Ovary (tissue), 7 donors: ENCODE measurements at regions not wholly inside any gene's neighbourhood (a gene's known extent, or its start where the extent isn't known, plus 50 kb on each side); places are given as distances from the start of the nearest gene placed in this dataset.

Experiments used
- DNase-seq, 5 donors: peaks; one replicate each; pipeline ENCODE4 v3.0.0-alpha.2; 2019 to 2020
- H3K27ac ChIP-seq, 2 donors: fragments of 200-600 bp; one replicate each; pipeline versions ENCODE4 v1.5.1 to v1.8.0; 2019 to 2022
- H3K27me3 ChIP-seq: fragments of 200-600 bp; one replicate; pipeline ENCODE4 v1.8.0; 2022
- H3K36me3 ChIP-seq: fragments of 200-600 bp; sonication (generic); one replicate; pipeline ENCODE4 v1.5.1; 2019
- H3K4me1 ChIP-seq: one replicate; pipeline ENCODE4 v1.8.1; 2013; ENCODE audit warnings: mild to moderate bottlenecking, moderate library complexity; ENCODE audit not compliant: insufficient read depth
- H3K4me3 ChIP-seq: fragments of 200-600 bp; sonication (generic); one replicate; pipeline ENCODE4 v1.5.1; 2017
- H3K9me3 ChIP-seq, 2 donors: fragments of 200-600 bp in 1 of 2; sonication (generic) in 1 of 2; one replicate each; pipeline versions ENCODE4 v1.5.1 to v1.8.1; 2013 to 2019; ENCODE audit warnings: mild to moderate bottlenecking in 1 of 2, moderate library complexity in 1 of 2
- CTCF ChIP-seq, 3 donors: fragments of 450-650 bp in 2 of 3; fragments of 200-600 bp in 1 of 3; IDR thresholded peaks; one replicate each; pipeline versions ENCODE4 v1.5.1 to v1.8.0; 2016 to 2022; ENCODE audit warnings: antibody characterized with exemption in 3 of 3, mild to moderate bottlenecking in 1 of 3
- EP300 ChIP-seq: sonication (generic); formaldehyde crosslinking; IDR thresholded peaks from one replicate; pipeline ENCODE4 v1.6.1; 2017; ENCODE audit warnings: antibody characterized with exemption
- POLR2A ChIP-seq: fragments of 450-650 bp; IDR thresholded peaks from one replicate; pipeline ENCODE4 v1.6.1; 2017; ENCODE audit warnings: antibody characterized with exemption, mild to moderate bottlenecking, moderate library complexity
- WGBS, 3 donors: extraction: QIAGEN DNeasy Blood & Tissue Kit in 1 of 3; methylation state at CpG; one replicate each; pipeline versions ENCODE4 v1.1.5 to v1.1.7; 2013 to 2017; 5-methylcytosine and 5-hydroxymethylcytosine counted together
- intact Hi-C, 4 donors: fragments of 100-400 bp; cut with DNase I; formaldehyde crosslinking; loops; one replicate each; pipeline versions ENCODE4 v1.11.0 to v1.15.1; 2022 to 2023
- donor health status: DM: no; HTN: no; CAD: no; lungs with moderate emphysema.
- donor health status: DM: no; HTN: no; CAD: no.
- donor health status: Bipolar disorder and iron deficiency.
- donor health status: DM: no; HTN: no; CAD: no.
- donor health status: DM: yes; HTN: yes; CAD: no.

GRCh38 chr6:19749722-19750121 lies 87.4 kb upstream of the ID4 start:
- H3K36me3 ChIP-seq: no peaks in the 10 kb centered on the region
- H3K4me3 ChIP-seq: no peak overlapping the region
- H3K27me3 ChIP-seq: no peaks in the 10 kb centered on the region
- no peak for TF ChIP-seq CTCF (IDR thresholded peaks at IDR 0.05)
- TF ChIP-seq EP300: no peak
- TF ChIP-seq POLR2A: no peak
- H3K4me1 ChIP-seq: no peaks in the 10 kb centered on the region
- H3K9me3 ChIP-seq: no peaks in the 10 kb centered on the region
- no peak for DNase-seq
- no peak overlapping the region for H3K27ac ChIP-seq
- intact Hi-C loops: no loop called here
- WGBS, 3 donors: 89 to 97% (median 97%) methylated on average over 7 of the region's 7 CpGs

GRCh38 chr6:19752746-19753145 lies 84.4 kb upstream of the ID4 start:
- Histone ChIP-seq H3K27ac (no peak overlapping the region), H3K4me1 (no peaks in the 10 kb centered on the region), H3K36me3 (no peaks in the 10 kb centered on the region), H3K27me3 (no peaks in the 10 kb centered on the region), H3K9me3 (no peaks in the 10 kb centered on the region), H3K4me3 (no peak overlapping the region)
- no peak for DNase-seq
- intact Hi-C loops: no loop called here
- WGBS, 3 donors: 87 to 89% (median 88%) methylated on average over 2 of the region's 2 CpGs
- TF ChIP-seq POLR2A (no peak), EP300 (no peak), CTCF (IDR thresholded peaks at IDR 0.05) (no peak)

- intact Hi-C loops: no loop called here
- Histone ChIP-seq H3K27ac (no peak overlapping the region), H3K9me3 (no peaks in the 10 kb centered on the region), H3K36me3 (no peaks in the 10 kb centered on the region), H3K4me3 (no peak overlapping the region), H3K4me1 (no peaks in the 10 kb centered on the region), H3K27me3 (no peaks in the 10 kb centered on the region)
- no peak for TF ChIP-seq POLR2A
- no peak for TF ChIP-seq EP300
- no peak for TF ChIP-seq CTCF (IDR thresholded peaks at IDR 0.05)
- WGBS, 3 donors: 41 to 49% (median 47%) methylated on average over 5 of the region's 5 CpGs
- DNase-seq: no peak
These were observed 83.3 kb upstream of the ID4 start for GRCh38 chr6:19753826-19754225.

GRCh38 chr6:19754686-19755085 lies 82.5 kb upstream of the ID4 start:
- no peaks in the 10 kb centered on the region for H3K27me3 ChIP-seq
- no peaks in the 10 kb centered on the region for H3K4me1 ChIP-seq
- no peak overlapping the region for H3K27ac ChIP-seq
- 89 to 97% (median 95%) methylated on average over 2 of the region's 2 CpGs for WGBS, 3 donors
- H3K36me3 ChIP-seq: no peaks in the 10 kb centered on the region
- TF ChIP-seq POLR2A (no peak), CTCF (IDR thresholded peaks at IDR 0.05) (no peak), EP300 (no peak)
- no peak for DNase-seq
- no peaks in the 10 kb centered on the region for H3K9me3 ChIP-seq
- H3K4me3 ChIP-seq: no peak overlapping the region
- intact Hi-C loops: no loop called here

- Histone ChIP-seq H3K36me3 (no peaks in the 10 kb centered on the region), H3K4me1 (no peaks in the 10 kb centered on the region), H3K4me3 (no peak overlapping the region), H3K9me3 (no peaks in the 10 kb centered on the region), H3K27ac (no peak overlapping the region), H3K27me3 (no peaks in the 10 kb centered on the region)
- no peak for DNase-seq
- WGBS, 3 donors: 88 to 97% (median 90%) methylated on average over 1 of the region's 1 CpG
- intact Hi-C loops: no loop called here
- TF ChIP-seq POLR2A (no peak), EP300 (no peak), CTCF (IDR thresholded peaks at IDR 0.05) (no peak)
These were observed 82.0 kb upstream of the ID4 start for GRCh38 chr6:19755181-19755580.
